ENCODE measurements at regions not wholly inside any gene's neighbourhood (a gene's known extent, or its start where the extent isn't known, plus 50 kb on each side); places are given as distances from the start of the nearest gene placed in this dataset.

- in situ Hi-C loops (cut with HindIII; ENCODE audit: low sequenced_read_pairs): no loop called here
- DNase-seq (ENCODE audit: low spot score): no peak
These were observed 577.7 kb downstream of the SLC16A7 start for GRCh38 chr12:60173224-60174170.

DNA sequence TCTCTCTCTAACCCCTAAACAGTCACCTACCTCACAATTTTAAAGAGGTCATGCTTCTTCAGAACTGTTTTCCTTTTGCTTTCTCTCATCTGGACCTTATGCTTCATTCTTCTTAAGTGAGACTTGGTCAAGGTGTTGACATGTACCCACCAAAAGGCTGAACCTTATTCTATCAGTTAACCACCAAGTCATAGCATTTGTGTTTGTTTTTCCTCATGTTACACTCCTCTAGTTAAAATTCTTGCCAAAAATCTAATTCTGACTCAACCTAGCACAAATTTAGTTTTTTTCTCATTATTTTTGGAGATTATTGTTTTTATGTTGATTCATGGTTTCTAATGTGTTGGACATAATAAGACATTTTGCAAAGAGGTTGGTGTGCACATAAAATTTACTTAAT, 578.6 kb downstream of the SLC16A7 start:
- in situ Hi-C loops (cut with HindIII; ENCODE audit: low sequenced_read_pairs): no loop called here
- no peak for DNase-seq (ENCODE audit: low spot score)

GRCh38 chr12:60174941-60175340, 579.1 kb downstream of the SLC16A7 start:
- no peak for DNase-seq (ENCODE audit: low spot score)
- in situ Hi-C loops (cut with HindIII; ENCODE audit: low sequenced_read_pairs): no loop called here

DNA sequence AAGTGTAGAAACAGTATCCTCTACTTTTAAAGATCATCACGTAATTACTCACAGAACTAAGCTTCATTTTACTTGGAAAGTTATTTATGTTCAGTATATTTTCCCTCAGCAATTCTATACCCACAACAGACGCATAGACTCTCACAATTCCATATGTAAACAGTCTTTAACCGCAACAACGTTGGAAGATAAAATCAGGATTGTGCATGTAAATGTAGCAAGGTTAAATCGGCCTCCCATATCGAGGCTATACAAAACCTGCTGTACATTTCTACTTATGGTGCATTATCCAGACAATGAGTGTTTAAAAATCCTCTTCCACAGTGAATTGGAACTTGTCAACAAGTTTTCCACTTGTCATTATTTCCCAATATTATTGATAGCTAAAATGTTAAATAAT, 581.1 kb downstream of the SLC16A7 start:
- in situ Hi-C loops (cut with HindIII; ENCODE audit: low sequenced_read_pairs): no loop called here
- no peak for DNase-seq (ENCODE audit: low spot score)

- in situ Hi-C loops (cut with HindIII; ENCODE audit: low sequenced_read_pairs): no loop called here
- DNase-seq (ENCODE audit: low spot score): no peak
These were observed 584.5 kb downstream of the SLC16A7 start for GRCh38 chr12:60180298-60180697.

GRCh38 chr12:60182354-60182753, 586.5 kb downstream of the SLC16A7 start:
- in situ Hi-C loops (cut with HindIII; ENCODE audit: low sequenced_read_pairs): no loop called here
- no peak for DNase-seq (ENCODE audit: low spot score)

GRCh38 chr12:60184096-60184495, 588.3 kb downstream of the SLC16A7 start:
- in situ Hi-C loops (cut with HindIII; ENCODE audit: low sequenced_read_pairs): no loop called here
- no peak for DNase-seq (ENCODE audit: low spot score)

DNA sequence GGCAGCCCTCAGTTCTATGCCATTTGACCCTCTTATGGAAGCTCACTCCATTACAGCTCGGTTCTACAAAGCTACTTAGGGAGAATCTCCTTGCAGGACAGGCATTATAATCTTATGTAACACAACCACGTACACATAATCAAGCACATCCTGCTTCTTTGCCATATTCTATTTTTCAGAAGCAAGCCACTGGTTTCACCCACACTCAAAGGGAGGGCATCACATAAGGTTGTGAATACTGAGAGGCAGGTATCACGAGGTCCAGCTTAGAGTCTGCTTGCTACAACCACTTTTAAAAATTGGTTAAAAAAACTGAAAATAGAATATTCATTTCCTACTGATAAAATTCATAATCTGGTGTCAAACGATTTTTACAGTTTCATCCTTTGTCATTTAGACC, 589.2 kb downstream of the SLC16A7 start:
- no peak for DNase-seq (ENCODE audit: low spot score)
- in situ Hi-C loops (cut with HindIII; ENCODE audit: low sequenced_read_pairs): no loop called here

- in situ Hi-C loops (cut with HindIII; ENCODE audit: low sequenced_read_pairs): no loop called here
- no peak for DNase-seq (ENCODE audit: low spot score)
These were observed 595.4 kb downstream of the SLC16A7 start for GRCh38 chr12:60191271-60191670.

GRCh38 chr12:60191676-60192359, 596.0 kb downstream of the SLC16A7 start:
- in situ Hi-C loops (cut with HindIII; ENCODE audit: low sequenced_read_pairs): no loop called here
- no peak for DNase-seq (ENCODE audit: low spot score)

GRCh38 chr12:60194678-60195077, 598.8 kb downstream of the SLC16A7 start:
- DNase-seq (ENCODE audit: low spot score): no peak
- in situ Hi-C loops (cut with HindIII; ENCODE audit: low sequenced_read_pairs): no loop called here

DNA sequence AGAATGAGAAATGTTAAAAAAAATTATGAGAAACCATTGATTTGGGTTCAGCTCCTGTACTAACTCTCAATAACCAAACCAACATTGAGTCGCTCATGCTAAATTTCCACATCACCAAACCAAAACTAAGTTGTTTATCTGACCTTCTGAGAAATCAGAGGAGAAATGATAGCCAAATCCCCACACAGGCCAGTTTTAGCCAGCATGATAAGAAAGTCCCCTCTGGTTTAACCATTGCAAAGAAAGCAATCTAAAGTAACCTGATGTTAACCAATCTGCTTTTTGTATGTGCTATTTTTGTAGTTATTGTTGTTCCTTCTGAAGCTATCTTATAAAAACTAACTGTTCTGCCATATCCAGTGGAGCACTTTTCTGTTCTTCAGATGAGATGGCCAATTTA, 599.7 kb downstream of the SLC16A7 start:
- in situ Hi-C loops (cut with HindIII; ENCODE audit: low sequenced_read_pairs): no loop called here
- no peak for DNase-seq (ENCODE audit: low spot score)

GRCh38 chr12:60196366-60196765, 600.5 kb downstream of the SLC16A7 start:
- DNase-seq (ENCODE audit: low spot score): no peak

DNA sequence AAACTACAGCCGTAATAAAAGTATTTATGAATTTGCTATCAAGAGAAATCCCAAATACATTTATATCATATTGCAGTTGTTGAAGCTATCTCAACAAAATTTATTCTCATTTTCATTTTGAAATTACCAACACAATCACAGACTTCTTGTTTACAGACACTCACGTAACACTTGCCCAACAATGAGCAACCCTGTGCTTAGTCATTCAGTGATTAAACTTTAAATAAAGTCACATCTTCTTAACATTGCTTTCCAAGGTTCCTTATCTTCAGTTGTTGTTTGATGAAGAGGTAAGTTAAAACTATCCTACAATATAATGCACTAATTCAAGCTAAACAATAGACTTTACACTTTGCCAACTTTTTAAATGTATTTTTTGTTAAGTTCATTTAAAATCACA, 601.8 kb downstream of the SLC16A7 start:
- DNase-seq (ENCODE audit: low spot score): no peak
- in situ Hi-C loops (cut with HindIII; ENCODE audit: low sequenced_read_pairs): no loop called here

More at GRCh38 chr12:60196366-60196765, 600.5 kb downstream of the SLC16A7 start:
- in situ Hi-C loops (cut with HindIII; ENCODE audit: low sequenced_read_pairs): no loop called here

- DNase-seq (ENCODE audit: low spot score): no peak
- in situ Hi-C loops (cut with HindIII; ENCODE audit: low sequenced_read_pairs): no loop called here
These were observed 606.1 kb downstream of the SLC16A7 start for GRCh38 chr12:60201891-60202290.

GRCh38 chr12:60205500-60205899, 609.7 kb downstream of the SLC16A7 start:
- in situ Hi-C loops (cut with HindIII; ENCODE audit: low sequenced_read_pairs): no loop called here

GRCh38 chr12:60209521-60209920, 613.7 kb downstream of the SLC16A7 start:
- in situ Hi-C loops (cut with HindIII; ENCODE audit: low sequenced_read_pairs): no loop called here
- DNase-seq (ENCODE audit: low spot score): no peak

More at GRCh38 chr12:60205500-60205899, 609.7 kb downstream of the SLC16A7 start:
- no peak for DNase-seq (ENCODE audit: low spot score)

- DNase-seq (ENCODE audit: low spot score): no peak
- in situ Hi-C loops (cut with HindIII; ENCODE audit: low sequenced_read_pairs): no loop called here
These were observed 614.1 kb downstream of the SLC16A7 start for GRCh38 chr12:60209933-60210332.

GRCh38 chr12:60210756-60211155, 614.9 kb downstream of the SLC16A7 start:
- DNase-seq (ENCODE audit: low spot score): no peak
- in situ Hi-C loops (cut with HindIII; ENCODE audit: low sequenced_read_pairs): no loop called here

DNA sequence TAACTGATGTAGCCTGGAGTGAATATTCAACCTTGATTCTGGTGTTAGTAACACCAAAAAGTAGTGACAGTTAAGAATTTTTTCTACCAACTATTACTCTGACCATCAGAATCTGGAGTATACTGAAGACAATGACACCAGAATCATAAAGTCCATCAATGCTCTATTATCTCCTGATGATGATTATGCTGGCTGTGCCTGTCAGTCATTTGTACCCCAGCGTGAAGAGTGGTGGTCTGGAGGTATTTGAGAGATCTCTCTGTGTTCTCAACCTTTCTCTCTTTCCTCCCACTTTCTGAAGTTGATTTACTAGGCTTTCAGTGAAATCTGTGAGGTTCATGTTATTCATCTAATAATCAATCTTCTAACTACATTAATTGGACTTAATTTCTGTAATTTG, 615.4 kb downstream of the SLC16A7 start:
- in situ Hi-C loops (cut with HindIII; ENCODE audit: low sequenced_read_pairs): no loop called here
- DNase-seq (ENCODE audit: low spot score): no peak

All from G401 (cell line).